ENCODE measurements at regions not wholly inside any gene's neighbourhood (a gene's known extent, or its start where the extent isn't known, plus 50 kb on each side); places are given as distances from the start of the nearest gene placed in this dataset.

DNA sequence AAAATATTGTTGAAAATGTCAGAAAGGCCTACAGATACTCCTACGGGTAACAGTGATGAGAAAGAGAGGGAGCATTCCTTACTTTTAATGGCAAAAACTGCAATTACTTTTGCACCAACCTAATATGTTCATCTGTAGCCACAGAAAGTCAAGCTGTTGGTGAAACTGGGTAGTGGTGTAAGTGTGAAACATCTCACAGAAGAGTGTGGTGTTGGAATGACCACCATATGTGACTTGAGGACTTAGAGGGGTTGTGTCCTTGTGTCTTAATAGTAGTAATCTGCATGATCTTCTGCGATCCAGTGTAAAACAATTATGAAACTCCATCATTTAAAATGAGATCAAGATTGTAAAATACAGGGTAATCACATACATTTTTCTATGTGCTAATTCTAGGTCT lies 320.7 kb downstream of the ADGRL2 start:
- TF ChIP-seq, protein P1, sequence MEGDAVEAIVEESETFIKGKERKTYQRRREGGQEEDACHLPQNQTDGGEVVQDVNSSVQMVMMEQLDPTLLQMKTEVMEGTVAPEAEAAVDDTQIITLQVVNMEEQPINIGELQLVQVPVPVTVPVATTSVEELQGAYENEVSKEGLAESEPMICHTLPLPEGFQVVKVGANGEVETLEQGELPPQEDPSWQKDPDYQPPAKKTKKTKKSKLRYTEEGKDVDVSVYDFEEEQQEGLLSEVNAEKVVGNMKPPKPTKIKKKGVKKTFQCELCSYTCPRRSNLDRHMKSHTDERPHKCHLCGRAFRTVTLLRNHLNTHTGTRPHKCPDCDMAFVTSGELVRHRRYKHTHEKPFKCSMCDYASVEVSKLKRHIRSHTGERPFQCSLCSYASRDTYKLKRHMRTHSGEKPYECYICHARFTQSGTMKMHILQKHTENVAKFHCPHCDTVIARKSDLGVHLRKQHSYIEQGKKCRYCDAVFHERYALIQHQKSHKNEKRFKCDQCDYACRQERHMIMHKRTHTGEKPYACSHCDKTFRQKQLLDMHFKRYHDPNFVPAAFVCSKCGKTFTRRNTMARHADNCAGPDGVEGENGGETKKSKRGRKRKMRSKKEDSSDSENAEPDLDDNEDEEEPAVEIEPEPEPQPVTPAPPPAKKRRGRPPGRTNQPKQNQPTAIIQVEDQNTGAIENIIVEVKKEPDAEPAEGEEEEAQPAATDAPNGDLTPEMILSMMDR (IDR thresholded peaks at IDR 0.05): no peak
- TF ChIP-seq POLR2A (IDR thresholded peaks at IDR 0.05) (no peak), POLR2AphosphoS5 (IDR thresholded peaks at IDR 0.05) (no peak), EP300 (IDR thresholded peaks at IDR 0.05) (no peak)
